ENCODE measurements at regions not wholly inside any gene's neighbourhood (a gene's known extent, or its start where the extent isn't known, plus 50 kb on each side); places are given as distances from the start of the nearest gene placed in this dataset.

DNA sequence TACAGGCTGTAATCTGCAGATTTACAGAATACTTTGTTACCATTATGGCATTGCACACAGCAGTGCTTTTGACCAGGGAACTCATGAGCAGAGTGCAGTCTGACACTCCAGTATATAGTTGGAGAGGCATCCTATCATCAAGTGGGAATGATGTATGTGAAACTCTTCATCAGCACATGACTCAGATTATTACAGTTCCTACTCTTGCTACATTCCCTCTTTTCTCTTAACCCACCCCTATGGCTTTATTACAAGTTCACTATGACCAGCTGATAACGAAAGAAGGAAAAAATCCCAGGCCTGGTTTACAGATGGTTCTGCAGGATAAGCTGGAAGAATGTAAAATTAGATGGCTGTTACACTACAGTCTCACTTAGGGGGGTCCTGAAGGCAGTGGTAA, 385.9 kb downstream of the RASEF start:
- TF ChIP-seq, protein P1, sequence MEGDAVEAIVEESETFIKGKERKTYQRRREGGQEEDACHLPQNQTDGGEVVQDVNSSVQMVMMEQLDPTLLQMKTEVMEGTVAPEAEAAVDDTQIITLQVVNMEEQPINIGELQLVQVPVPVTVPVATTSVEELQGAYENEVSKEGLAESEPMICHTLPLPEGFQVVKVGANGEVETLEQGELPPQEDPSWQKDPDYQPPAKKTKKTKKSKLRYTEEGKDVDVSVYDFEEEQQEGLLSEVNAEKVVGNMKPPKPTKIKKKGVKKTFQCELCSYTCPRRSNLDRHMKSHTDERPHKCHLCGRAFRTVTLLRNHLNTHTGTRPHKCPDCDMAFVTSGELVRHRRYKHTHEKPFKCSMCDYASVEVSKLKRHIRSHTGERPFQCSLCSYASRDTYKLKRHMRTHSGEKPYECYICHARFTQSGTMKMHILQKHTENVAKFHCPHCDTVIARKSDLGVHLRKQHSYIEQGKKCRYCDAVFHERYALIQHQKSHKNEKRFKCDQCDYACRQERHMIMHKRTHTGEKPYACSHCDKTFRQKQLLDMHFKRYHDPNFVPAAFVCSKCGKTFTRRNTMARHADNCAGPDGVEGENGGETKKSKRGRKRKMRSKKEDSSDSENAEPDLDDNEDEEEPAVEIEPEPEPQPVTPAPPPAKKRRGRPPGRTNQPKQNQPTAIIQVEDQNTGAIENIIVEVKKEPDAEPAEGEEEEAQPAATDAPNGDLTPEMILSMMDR (conservative IDR thresholded peaks at IDR 0.05; ENCODE audit: low read length) = no peak
- no peak for TF ChIP-seq EZH2phosphoT487 (IDR thresholded peaks at IDR 0.05; ENCODE audit: borderline replicate concordance)

Data from Loucy (cell line).